HG03060 (cell line): ENCODE measurements at regions not wholly inside any gene's neighbourhood (a gene's known extent, or its start where the extent isn't known, plus 50 kb on each side); places are given as distances from the start of the nearest gene placed in this dataset.
A peak's percentile ranks its signal among the peaks of the same experiment; 100 is the strongest.
"Not testable (repeated sequence)": the region's sequence is repeated elsewhere in the genome, so short reads cannot be mapped to it uniquely, and the experiment has no call there.

Experiments used
- ATAC-seq: cut with Tn5 transposase; IDR thresholded peaks from one replicate; pipeline ENCODE4 v1.9.1; 2021; ENCODE audit warnings: low read depth, moderate number of reproducible peaks; ENCODE audit not compliant: unreplicated experiment

DNA sequence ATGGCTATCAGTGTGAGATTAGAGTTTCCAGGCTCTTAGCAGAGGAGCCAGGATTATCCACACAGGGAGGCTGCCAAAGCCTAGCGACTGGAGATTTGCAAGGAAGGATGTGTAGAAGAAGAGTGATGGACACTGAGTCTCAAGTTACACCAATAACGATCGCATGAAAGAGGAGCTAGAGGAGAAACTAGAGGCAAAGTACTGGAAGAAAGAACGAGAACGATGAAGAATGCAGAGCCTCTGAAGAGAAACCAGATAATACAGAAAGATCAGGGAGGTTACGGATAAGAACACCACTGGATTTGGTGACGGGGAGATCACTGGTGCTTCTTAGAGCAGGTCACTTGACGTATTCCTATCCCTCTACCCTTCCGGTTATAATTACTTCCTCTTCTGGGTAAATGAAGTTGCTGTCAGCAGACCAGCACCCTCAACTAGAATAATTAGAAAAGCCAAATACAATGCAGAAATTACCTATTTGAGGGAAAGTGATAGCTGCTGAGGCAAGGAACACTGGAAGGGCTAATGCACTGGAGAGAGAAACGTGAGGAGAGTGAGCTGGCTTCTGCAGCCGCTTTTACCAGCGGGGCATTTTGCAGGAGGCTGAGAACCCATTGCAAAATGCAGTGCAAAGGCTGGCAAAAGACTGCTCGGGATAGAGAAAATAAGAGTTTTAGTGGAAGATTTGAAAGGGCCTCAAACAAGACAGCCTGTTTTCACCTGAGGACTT lies 93.1 kb upstream of the HIF1A start:
- ATAC-seq = no peak

DNA sequence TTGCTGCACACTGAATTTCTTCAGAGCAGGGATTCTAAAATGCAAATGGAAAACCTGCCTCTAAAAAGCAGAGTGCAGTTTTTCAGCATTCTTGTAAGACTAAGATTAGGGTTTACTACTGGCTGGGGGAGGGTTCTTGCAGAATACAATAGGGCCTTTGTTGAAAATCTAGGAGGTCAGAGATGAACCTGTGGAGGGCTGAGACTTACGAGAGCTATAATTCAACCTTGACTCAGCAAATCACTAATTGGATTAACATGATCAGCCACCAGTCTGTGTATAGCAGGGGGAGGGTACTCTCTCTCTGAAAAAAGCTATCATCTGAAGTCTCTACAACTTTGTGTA lies 92.6 kb upstream of the HIF1A start:
- ATAC-seq = no peak

DNA sequence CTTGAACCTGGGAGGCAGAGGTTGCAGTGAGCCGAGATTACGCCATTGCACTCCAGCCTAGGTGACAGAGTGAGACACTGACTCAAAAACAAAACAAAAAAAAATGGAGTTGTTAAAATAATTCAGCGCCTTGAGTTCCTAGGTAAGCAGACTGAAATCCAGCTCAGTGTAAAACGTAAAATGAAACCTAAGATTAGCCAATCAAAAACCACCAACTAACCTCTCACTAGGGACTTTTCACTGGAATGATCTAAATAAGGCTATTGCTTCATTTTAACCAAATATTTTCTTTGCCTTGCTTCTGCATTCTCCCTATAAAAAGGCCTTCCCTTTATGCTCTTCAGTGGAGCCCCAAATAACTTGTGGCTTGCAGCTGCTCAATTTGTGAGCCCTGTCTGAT lies 91.6 kb upstream of the HIF1A start:
- ATAC-seq = no peak

DNA sequence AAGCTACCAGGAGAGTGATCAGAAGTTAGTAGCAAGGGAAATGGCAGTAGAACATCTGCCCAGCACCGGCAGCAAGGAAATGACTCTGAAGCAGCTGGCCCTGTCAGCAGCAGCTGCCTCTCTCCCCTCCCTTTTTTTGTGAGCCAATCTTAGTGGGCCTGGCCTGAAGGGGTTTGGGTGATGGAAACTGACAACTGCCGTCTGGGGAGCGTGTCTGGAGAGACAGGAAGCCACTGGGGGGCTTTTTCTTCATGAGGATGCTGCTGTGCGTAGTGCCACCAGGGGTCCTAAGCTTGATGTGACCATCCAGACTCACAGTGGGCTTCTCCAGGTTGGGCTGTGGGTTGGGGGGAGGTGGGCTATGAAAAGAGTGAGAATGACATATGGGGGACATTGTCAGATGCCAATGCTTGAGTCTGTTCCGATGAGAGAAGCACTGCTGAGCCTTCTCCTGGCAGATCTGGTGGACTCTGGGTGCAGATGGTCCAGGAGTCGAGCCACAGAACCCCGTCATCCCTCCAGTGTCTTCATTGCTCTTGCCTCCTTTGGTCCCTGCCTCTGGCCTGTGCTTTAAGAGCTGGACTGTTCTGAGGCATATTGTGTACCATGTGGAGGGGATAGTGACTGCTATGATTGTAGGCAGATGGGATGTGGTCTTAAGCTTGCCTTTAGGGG lies 87.6 kb upstream of the HIF1A start:
- ATAC-seq = no peak

DNA sequence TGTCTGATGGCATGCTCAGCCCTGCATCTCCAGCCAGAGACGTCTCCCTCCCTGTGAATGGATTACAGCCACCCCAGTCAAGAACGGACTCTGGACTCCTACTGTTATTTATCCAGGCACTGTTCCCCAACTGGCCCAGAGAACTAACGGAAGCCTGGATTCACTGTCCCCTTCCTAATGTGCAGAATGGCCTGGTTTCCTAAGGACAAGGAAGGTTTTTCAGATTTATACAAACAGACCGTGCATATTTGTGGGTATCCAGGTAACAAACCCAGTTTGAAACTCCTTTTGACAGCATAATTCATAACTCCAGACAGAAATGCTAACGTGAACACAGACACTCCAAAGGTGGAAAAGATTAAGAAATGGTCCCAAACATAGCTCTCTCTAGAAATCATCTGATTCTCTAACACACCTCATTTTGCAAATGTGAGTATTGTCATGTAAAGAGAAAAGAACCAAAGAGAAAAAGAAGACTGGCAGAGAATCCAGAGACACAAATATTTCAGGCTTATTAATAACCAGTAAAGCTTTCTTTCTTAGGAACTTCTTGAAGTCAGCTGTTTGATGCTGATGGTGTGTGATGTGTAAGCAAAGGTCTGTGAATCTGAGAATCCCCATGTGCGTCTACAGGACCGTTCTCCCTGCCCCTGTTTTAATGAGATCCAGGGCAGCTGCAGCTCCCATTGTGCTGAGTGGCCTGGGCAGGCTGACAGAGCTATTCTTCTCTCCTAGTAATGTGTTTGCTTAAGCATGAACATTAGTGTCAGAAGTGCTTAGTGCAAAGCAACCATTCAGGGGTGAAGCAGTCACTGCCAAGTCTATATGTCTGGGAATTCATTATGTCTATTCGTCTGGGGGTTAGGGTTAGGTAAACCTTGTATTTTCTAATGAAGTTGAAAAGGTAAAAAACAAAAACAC lies 86.8 kb upstream of the HIF1A start:
- ATAC-seq = no peak

DNA sequence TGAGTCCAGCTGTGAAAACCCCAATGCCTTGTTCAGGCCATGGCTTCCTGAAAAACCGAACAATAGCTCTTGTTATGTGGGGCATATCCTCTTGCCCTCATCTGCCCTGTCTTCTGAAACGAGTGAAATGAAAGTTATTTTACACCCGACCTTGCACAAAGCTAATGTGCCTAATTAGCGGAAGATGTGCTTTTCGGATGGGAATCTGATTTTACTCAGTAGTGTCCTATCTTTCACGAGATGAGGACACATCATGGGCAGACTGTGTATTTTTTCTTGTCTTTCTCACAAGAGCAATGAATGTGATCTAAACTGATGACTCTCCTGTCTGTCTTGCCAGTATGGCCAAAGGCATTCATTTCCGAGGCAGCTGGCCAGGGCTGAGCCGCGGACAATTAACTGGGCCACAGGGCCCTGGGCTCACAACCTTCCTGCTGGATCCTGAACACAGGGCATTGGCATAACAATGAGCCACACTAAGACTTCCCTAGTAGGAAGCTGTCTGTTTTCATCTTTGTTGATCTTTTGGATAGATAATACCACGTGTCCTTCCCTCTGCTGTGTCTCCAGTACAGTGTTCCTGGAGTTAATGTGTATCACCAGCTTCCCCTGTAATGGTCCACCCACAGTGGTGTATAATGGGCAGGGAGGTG lies 86.0 kb upstream of the HIF1A start:
- no peak for ATAC-seq

DNA sequence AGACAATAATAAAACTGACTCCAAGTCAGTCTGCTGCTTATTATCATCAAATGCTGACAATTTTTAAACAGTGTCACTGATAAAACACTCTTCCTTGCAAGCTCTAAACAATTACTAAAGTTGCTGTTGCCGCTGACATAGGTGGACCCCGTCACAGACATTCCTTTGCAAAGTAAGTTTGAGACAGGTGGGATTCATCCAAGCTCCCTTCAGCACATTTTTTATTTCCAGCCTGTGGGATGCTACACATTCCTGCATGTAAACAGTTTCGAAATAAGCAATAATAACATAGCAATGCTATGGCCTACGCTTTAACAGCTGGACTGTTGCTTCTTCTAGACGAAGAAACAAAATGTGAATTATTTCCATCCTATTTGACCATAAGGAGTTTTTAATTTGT lies 85.4 kb upstream of the HIF1A start:
- ATAC-seq = no peak

DNA sequence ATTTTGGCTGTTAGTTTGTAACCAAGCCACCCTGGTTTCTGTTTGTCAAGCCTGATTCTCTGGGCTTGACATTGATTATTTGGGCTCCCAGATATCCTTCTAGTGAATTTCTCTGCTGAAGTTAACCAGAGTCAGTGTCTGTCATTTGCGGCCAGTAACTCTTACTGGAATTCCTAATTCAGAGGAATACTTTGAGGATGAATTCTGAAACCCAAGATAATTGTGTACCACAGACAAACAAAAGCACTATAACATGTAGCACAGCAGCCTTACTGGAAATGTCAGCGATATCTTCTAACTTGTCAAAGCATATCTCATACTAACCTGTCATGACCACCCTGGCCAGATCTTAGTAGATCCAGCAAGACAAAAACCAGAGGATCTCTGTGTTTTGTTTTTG lies 84.4 kb upstream of the HIF1A start:
- ATAC-seq = no peak

DNA sequence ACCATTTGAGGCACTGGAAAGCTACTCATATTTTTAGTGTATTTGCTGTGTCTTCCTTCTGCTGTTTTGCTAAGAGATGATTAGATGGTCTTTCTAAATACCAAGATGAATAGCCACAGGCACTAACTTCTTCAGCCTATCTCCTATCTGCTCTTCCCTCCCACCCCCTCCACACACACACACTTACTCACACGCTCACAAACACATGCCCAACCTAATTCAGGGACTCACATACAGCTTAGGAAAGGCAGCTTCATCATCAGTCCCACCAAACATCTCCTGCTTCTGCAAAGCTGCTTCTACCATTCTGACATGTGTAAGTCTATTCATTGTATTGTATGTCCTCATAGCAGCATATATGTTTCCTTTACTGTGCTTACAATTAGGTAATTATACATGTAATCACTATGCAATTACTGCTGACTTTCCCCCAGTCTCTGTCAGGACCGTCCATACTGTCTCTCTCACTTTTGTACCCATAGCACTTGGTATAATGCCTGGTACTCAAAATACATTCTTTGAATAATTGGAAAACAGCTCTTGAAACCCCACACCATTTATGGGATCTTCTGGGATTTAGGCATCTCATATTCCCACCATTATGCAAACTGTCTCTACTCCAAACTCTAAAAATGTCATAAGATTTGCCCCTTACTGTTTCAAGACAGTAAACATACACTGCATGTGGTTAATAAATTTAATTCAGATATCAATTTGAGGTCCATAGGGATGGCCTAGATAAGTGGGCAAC lies 83.3 kb upstream of the HIF1A start:
- no peak for ATAC-seq

DNA sequence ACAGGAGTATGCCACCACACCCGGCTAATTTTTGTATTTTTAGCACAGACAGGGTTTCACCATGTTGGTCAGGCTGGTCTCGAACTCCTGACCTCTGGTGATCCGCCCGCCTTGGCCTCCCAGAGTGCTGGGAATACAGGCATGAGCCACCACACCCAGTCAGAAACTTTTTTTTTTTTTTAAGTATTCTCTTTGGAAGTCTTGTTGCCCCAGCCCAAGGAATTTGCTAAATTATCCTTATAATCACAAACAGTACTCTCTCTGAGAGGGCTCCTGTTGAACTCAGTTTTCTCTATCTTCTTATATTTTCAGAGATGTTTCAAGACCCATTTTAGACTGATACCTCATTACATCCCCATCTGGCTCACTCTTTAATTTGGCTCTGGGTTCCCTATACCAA lies 82.3 kb upstream of the HIF1A start:
- not testable (repeated sequence) for ATAC-seq

DNA sequence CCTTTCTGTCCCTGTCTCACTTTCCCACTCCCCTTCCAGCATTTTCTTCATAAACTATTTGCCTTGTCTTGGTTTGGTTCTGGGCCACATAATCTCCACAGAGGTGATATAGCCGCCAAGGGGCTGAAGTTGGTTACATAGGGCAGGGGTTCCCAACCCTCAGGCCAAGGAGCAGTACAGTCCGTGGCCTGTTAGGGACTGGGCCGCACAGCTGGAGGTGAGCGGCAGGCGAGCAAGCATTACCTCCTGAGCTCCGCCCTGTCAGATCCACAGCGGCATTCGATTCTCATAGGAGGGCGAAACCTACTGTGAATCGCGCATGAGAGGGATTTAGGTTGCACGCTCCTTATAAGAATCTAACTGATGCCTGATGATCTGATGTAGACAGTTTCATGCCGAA lies 80.6 kb upstream of the HIF1A start:
- ATAC-seq = no peak

DNA sequence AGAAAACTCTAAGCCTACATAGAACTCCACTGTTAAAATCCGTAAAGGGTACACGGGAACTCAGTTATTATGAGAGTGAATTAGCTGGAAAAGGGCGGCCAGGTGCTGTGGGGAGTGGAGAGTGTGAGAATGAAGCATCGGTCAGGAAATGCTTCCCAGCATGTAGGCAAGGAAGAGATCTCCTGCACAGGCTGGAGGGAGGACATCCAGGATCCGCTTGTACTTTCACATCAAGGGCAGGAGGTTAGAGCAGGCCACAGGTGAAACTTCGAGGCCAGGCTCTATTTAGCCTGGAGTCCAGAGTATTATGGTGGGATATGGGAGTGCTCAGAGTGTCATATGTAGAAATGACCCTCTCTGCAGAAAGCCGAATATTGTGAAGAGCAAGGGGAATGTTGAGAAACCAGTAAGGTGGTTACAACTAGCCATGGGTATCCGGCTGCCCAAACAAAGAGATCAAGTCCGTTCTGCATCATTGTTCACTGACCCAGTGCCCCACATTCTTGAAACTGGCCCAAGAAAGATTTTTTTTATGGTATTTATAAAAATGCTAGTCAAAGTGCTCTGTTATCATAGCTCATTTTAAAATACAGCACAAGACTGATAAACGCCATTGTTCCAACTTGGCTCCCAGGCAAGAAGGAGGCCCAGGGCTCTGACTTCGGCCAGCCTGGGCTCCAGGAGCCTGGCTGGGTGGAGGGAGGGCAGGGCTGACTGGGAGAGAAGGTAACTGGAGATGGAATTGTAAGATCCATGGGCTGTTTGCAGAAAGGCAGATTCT lies 79.4 kb upstream of the HIF1A start:
- ATAC-seq = no peak

DNA sequence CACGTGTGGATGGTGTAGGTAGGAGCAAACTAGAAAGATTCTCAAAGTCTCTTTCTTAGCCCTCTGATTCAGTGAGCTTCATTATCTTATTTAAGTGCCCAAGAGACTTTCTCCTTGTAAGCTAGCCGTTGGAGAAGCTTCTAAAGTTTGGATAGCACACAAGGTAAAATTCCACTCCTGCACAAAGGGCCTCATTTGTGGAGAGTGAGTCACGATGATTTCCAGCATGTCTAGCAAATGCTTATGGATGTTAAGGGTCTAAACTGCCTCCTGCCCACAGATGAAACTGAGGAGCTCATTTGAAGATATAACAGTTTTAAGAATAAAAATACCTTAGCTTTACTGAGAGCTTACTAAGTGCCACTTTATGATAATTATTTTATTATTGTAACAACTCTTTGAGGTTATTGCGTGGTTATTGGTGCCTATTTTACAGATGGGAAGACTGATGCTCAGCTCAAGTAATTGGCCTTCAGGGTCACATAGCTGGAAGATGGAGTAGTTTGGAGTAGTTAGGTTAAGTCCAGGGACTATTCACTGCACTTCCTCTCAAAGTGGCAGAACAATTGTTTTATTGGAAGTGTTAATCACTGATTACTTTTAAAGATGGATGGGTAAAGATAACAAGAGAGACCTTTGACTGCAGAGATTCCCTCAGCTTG lies 78.7 kb upstream of the HIF1A start:
- no peak for ATAC-seq

DNA sequence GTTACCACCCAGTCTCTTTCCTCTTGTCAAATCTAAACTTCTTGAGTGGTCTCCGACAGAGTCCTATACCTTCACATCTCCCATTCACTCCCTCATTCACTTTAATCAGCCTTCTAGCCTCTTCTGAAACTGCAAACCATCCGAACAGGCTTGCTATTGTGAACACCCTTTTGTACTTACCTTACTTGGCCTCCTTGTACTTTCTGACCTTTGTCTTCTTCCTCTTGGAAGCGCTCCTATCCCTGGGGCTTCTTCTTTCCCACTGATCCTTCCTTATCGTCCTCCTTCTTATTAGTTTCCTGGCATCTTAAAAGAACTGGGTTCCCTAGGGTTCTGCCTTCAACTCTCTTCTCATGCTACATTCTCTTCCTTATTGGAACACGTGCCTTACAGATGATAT lies 76.9 kb upstream of the HIF1A start:
- no peak for ATAC-seq

DNA sequence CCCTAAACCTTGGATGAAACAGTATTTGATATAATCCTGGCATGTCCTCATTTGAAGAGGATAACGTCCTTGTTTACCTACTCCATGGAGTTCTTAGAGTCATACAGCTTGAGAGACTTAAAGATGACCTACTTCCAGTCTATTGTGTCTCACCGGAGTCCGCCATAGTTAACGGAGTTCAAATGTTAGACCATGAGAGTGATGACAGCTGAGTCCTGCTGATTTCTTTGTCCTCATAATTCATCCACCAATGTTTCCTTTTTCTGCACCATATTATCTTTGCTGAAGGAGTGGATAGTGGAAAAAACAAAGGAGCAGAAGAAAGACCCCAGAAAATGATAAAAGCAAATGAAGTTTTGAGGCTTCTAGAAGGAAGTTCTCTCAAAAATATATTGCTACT lies 75.8 kb upstream of the HIF1A start:
- no peak for ATAC-seq

DNA sequence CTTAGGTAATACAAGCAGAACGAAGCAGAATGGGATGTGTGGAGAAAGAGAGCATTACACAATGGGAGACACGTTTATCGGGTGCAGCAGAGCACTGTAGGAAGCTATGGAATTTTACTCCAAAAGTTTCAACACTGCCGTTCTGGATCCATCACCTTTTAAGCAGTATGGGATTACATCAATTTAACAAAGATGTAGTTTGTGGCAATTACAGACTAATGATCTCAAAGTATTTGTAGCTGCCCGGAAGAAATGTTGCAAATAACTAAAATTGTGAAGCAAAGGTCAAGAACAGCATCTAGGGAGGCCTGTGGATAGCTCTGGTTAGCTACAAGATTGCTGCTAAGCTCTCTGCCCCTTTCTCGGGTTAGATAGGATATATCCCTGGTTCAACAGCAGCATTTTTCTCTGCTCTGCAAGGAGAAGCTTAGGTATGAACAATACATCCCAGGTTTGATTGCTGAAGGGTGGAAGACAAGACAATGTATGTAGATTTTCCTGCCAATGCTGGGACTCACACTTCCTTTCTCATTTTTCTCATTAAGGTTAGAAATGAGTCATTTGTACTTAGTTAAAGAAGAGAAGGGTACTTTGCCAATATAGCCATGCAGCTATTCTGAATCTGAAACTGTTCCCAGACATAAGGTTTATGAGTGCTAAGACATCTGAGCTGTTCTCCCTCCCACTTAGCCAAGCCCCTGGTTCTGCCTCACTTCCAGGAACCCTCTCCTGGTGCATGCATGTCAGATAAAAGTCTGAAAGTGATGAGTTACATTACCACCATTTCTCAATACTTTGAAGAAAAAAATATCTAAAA lies 75.0 kb upstream of the HIF1A start:
- ATAC-seq = peak; percentile 63

DNA sequence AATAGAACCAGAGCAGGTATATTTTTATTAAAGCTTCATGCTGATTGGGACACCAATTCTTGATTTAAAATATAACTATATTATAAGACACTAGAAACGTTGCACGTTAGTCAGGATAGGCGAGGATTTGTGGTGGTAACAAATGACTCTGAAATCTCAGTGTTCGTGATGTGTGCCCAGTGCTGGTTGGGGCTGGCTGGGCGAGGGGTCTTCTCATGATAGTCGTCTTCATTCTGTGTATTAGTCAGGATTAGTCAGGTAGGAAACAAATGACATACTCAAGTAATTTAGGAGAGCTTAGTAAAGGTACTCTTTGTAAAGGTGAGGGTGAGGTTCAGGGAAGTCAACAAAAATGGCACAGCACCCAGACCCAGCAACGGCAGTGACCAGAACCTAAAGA lies 73.9 kb upstream of the HIF1A start:
- no peak for ATAC-seq

DNA sequence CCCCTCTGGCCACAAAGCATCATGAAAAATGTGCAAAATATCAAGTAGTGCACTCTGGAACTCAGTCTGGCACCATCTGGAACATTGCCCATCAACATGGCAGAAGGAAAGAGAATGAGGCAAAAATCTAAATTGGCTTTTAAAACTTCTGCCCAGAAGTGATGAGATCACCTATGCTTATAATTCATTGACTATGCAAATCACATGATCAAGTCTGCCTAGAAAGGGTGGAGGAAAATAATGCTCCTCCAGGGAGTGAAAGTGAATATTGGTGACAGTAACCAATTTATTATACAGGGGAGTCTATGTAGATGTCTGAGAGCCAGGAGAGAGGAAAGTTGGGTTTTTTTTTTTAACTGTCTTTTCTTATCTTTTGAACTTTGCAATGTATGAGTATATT lies 73.3 kb upstream of the HIF1A start:
- no peak for ATAC-seq
